ENCODE measurements at regions not wholly inside any gene's neighbourhood (a gene's known extent, or its start where the extent isn't known, plus 50 kb on each side); places are given as distances from the start of the nearest gene placed in this dataset.

GRCh38 chr2:49772299-49772970, 618.1 kb upstream of the FSHR start:
- Histone ChIP-seq H3K36me3 (ENCODE audit: insufficient read depth) (no peaks in the 10 kb centered on the region), H3K4me1 (ENCODE audit: low read depth, poor library complexity, severe bottlenecking) (no peaks in the 10 kb centered on the region), H4K20me1 (ENCODE audit: insufficient read depth) (no peaks in the 10 kb centered on the region), H3K9ac (no peak overlapping the region), H3K27ac (no peak overlapping the region), H3K79me2 (ENCODE audit: insufficient read depth, low read depth) (no peaks in the 10 kb centered on the region), H3K4me3 (IDR thresholded peaks at IDR 0.05; ENCODE audit: insufficient read depth, low read depth, low read length) (no peak overlapping the region), H3K27me3 (ENCODE audit: insufficient read depth, low read depth) (no peaks in the 10 kb centered on the region), H2AFZ (ENCODE audit: low read depth) (no peak overlapping the region), H3K4me2 (no peak overlapping the region)
- TF ChIP-seq, protein P1, sequence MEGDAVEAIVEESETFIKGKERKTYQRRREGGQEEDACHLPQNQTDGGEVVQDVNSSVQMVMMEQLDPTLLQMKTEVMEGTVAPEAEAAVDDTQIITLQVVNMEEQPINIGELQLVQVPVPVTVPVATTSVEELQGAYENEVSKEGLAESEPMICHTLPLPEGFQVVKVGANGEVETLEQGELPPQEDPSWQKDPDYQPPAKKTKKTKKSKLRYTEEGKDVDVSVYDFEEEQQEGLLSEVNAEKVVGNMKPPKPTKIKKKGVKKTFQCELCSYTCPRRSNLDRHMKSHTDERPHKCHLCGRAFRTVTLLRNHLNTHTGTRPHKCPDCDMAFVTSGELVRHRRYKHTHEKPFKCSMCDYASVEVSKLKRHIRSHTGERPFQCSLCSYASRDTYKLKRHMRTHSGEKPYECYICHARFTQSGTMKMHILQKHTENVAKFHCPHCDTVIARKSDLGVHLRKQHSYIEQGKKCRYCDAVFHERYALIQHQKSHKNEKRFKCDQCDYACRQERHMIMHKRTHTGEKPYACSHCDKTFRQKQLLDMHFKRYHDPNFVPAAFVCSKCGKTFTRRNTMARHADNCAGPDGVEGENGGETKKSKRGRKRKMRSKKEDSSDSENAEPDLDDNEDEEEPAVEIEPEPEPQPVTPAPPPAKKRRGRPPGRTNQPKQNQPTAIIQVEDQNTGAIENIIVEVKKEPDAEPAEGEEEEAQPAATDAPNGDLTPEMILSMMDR (conservative IDR thresholded peaks at IDR 0.05; ENCODE audit: low read depth, low read length) = no peak

- Histone ChIP-seq H3K27ac (no peak overlapping the region), H3K4me2 (no peak overlapping the region), H3K9ac (no peak overlapping the region), H3K36me3 (ENCODE audit: insufficient read depth) (no peaks in the 10 kb centered on the region), H3K4me1 (ENCODE audit: low read depth, poor library complexity, severe bottlenecking) (no peaks in the 10 kb centered on the region), H3K27me3 (ENCODE audit: insufficient read depth, low read depth) (no peaks in the 10 kb centered on the region), H3K4me3 (IDR thresholded peaks at IDR 0.05; ENCODE audit: insufficient read depth, low read depth, low read length) (no peak overlapping the region), H4K20me1 (ENCODE audit: insufficient read depth) (no peaks in the 10 kb centered on the region), H3K79me2 (ENCODE audit: insufficient read depth, low read depth) (no peaks in the 10 kb centered on the region), H2AFZ (ENCODE audit: low read depth) (no peak overlapping the region)
- TF ChIP-seq, protein P1 (conservative IDR thresholded peaks at IDR 0.05; ENCODE audit: low read depth, low read length) = no peak
Measured at GRCh38 chr2:49770919-49771318, 616.6 kb upstream of the FSHR start.

- TF ChIP-seq, protein P1 (conservative IDR thresholded peaks at IDR 0.05; ENCODE audit: low read depth, low read length) = no peak
- no peaks in the 10 kb centered on the region for H3K79me2 ChIP-seq (ENCODE audit: insufficient read depth, low read depth)
- no peak overlapping the region for H3K27ac ChIP-seq
- no peaks in the 10 kb centered on the region for H4K20me1 ChIP-seq (ENCODE audit: insufficient read depth)
- no peak overlapping the region for H3K4me3 ChIP-seq (IDR thresholded peaks at IDR 0.05; ENCODE audit: insufficient read depth, low read depth, low read length)
- no peaks in the 10 kb centered on the region for H3K27me3 ChIP-seq (ENCODE audit: insufficient read depth, low read depth)
- no peak overlapping the region for H3K9ac ChIP-seq
- no peaks in the 10 kb centered on the region for H3K4me1 ChIP-seq (ENCODE audit: low read depth, poor library complexity, severe bottlenecking)
- no peaks in the 10 kb centered on the region for H3K36me3 ChIP-seq (ENCODE audit: insufficient read depth)
- H3K4me2 ChIP-seq = no peak overlapping the region
- H2AFZ ChIP-seq (ENCODE audit: low read depth) = no peak overlapping the region
Measured at GRCh38 chr2:49767316-49767715, 613.0 kb upstream of the FSHR start.

GRCh38 chr2:49755777-49756176, 601.5 kb upstream of the FSHR start:
- no peak overlapping the region for H3K4me3 ChIP-seq (IDR thresholded peaks at IDR 0.05; ENCODE audit: insufficient read depth, low read depth, low read length)
- TF ChIP-seq, protein P1 (conservative IDR thresholded peaks at IDR 0.05; ENCODE audit: low read depth, low read length) = no peak
- H3K79me2 ChIP-seq (ENCODE audit: insufficient read depth, low read depth) = no peaks in the 10 kb centered on the region
- H3K9ac ChIP-seq = no peak overlapping the region
- no peak overlapping the region for H3K4me2 ChIP-seq
- H3K27me3 ChIP-seq (ENCODE audit: insufficient read depth, low read depth) = no peaks in the 10 kb centered on the region
- no peaks in the 10 kb centered on the region for H3K4me1 ChIP-seq (ENCODE audit: low read depth, poor library complexity, severe bottlenecking)
- H3K36me3 ChIP-seq (ENCODE audit: insufficient read depth) = no peaks in the 10 kb centered on the region
- no peak overlapping the region for H3K27ac ChIP-seq
- no peaks in the 10 kb centered on the region for H4K20me1 ChIP-seq (ENCODE audit: insufficient read depth)
- H2AFZ ChIP-seq (ENCODE audit: low read depth) = no peak overlapping the region

Measured in KMS-11 (cell line).